SU-DHL-6 (cell line): ENCODE measurements at regions not wholly inside any gene's neighbourhood (a gene's known extent, or its start where the extent isn't known, plus 50 kb on each side); places are given as distances from the start of the nearest gene placed in this dataset.

Experiments
- EZH2phosphoT487 ChIP-seq: fragments of 200-600 bp; sonication (generic), shearing (Covaris generic); conservative IDR thresholded peaks from 2 replicates; pipeline ENCODE4 v1.6.1; 2018; ENCODE audit warnings: mild to moderate bottlenecking, antibody characterized with exemption, low read length, moderate library complexity, mixed read lengths
- TF ChIP-seq, protein P1 (sequence below): fragments of 200-600 bp; sonication (generic); IDR thresholded peaks from one replicate; pipeline ENCODE4 v1.5.1; 2017; ENCODE audit warnings: antibody characterized with exemption, mild to moderate bottlenecking, low read length, moderate library complexity; ENCODE audit not compliant: insufficient read depth, poor library complexity, severe bottlenecking

GRCh38 chr10:129339191-129339590, 127.8 kb upstream of the MGMT start:
- TF ChIP-seq, protein P1, sequence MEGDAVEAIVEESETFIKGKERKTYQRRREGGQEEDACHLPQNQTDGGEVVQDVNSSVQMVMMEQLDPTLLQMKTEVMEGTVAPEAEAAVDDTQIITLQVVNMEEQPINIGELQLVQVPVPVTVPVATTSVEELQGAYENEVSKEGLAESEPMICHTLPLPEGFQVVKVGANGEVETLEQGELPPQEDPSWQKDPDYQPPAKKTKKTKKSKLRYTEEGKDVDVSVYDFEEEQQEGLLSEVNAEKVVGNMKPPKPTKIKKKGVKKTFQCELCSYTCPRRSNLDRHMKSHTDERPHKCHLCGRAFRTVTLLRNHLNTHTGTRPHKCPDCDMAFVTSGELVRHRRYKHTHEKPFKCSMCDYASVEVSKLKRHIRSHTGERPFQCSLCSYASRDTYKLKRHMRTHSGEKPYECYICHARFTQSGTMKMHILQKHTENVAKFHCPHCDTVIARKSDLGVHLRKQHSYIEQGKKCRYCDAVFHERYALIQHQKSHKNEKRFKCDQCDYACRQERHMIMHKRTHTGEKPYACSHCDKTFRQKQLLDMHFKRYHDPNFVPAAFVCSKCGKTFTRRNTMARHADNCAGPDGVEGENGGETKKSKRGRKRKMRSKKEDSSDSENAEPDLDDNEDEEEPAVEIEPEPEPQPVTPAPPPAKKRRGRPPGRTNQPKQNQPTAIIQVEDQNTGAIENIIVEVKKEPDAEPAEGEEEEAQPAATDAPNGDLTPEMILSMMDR: no peak
- no peak for TF ChIP-seq EZH2phosphoT487
